Activated CD4-positive, alpha-beta memory T cell treated with anti-CD3 and anti-CD28 coated beads, Interleukin-2, amount 10 ng/mL, durations not matched to agents 7 days and 5 days (primary cell): ENCODE measurements at regions not wholly inside any gene's neighbourhood (a gene's known extent, or its start where the extent isn't known, plus 50 kb on each side); places are given as distances from the start of the nearest gene placed in this dataset.

Experiments used
- CTCF ChIA-PET: fragments of 350-600 bp; sonication (Branson Sonifier 250); formaldehyde crosslinking; loops from one replicate; lab custom pipeline; 2021; ENCODE audit warnings: antibody characterized with exemption, inconsistent platforms; lab: Charles Lee
- POLR2A ChIA-PET: fragments of 350-600 bp; sonication (Branson Sonifier 250); formaldehyde crosslinking; loops from one replicate; lab custom pipeline; 2021; ENCODE audit warnings: antibody characterized with exemption; lab: Charles Lee
- DNase-seq: peaks from one replicate; pipeline ENCODE4 v3.0.0-alpha.2; 2020
- H3K27ac Mint-ChIP-seq: one replicate; pipeline ENCODE4 v1.8.0; 2021; ENCODE audit warnings: mild to moderate bottlenecking, mixed read lengths
- H3K27me3 Mint-ChIP-seq: one replicate; pipeline ENCODE4 v1.8.0; 2021; ENCODE audit warnings: mixed read lengths
- H3K36me3 Mint-ChIP-seq: one replicate; pipeline ENCODE4 v1.8.0; 2021; ENCODE audit warnings: low read depth, mixed read lengths
- H3K4me1 Mint-ChIP-seq: one replicate; pipeline ENCODE4 v1.8.0; 2021; ENCODE audit warnings: mixed read lengths
- H3K4me3 Mint-ChIP-seq: one replicate; pipeline ENCODE4 v1.8.0; 2021; ENCODE audit warnings: mild to moderate bottlenecking, mixed read lengths
- H3K9me3 Mint-ChIP-seq: one replicate; pipeline ENCODE4 v1.8.0; 2021; ENCODE audit warnings: mixed read lengths

- H3K4me1 Mint-ChIP-seq = no peaks in the 10 kb centered on the region
- H3K4me3 Mint-ChIP-seq = no peak overlapping the region
- no peaks in the 10 kb centered on the region for H3K9me3 Mint-ChIP-seq
- CTCF ChIA-PET = no interaction called here
- no peaks in the 10 kb centered on the region for H3K27me3 Mint-ChIP-seq
- POLR2A ChIA-PET = no interaction called here
- no peaks in the 10 kb centered on the region for H3K36me3 Mint-ChIP-seq
- DNase-seq = no peak
- no peak overlapping the region for H3K27ac Mint-ChIP-seq
Observed at GRCh38 chr12:126384026-126384564, 1318.9 kb downstream of the AACS start.

DNA sequence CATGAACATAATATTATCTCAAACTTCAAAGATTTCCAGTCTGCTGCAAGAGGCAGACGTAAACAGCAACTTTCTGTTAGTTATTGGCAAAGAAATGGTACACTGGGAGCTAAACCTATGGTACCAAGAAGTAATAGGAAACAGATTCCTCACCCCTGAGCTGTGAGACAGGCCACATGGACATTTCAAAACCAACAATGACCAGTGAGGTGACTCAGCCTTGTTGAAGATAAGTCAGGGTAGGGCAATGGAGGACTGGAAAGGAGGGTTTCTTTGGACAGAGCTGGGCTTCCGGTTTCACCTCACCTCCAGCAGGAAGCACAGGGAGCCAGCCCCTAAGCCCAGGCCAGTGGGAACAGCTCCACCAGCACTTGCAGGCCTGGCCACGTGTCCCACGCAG is 1320.5 kb downstream of the AACS start:
- Mint-ChIP-seq H3K27ac (no peak overlapping the region), H3K9me3 (no peaks in the 10 kb centered on the region), H3K4me1 (no peaks in the 10 kb centered on the region), H3K36me3 (no peaks in the 10 kb centered on the region), H3K27me3 (no peaks in the 10 kb centered on the region), H3K4me3 (no peak overlapping the region)
- DNase-seq = no peak
- POLR2A ChIA-PET = no interaction called here
- CTCF ChIA-PET = no interaction called here

GRCh38 chr12:126389220-126389841 is 1324.1 kb downstream of the AACS start:
- no peak overlapping the region for H3K4me3 Mint-ChIP-seq
- no peak for DNase-seq
- ChIA-PET CTCF (no interaction called here), POLR2A (no interaction called here)
- H3K4me1 Mint-ChIP-seq = no peaks in the 10 kb centered on the region
- H3K27ac Mint-ChIP-seq = no peak overlapping the region
- H3K36me3 Mint-ChIP-seq = no peaks in the 10 kb centered on the region
- H3K27me3 Mint-ChIP-seq = no peaks in the 10 kb centered on the region
- H3K9me3 Mint-ChIP-seq = no peaks in the 10 kb centered on the region

GRCh38 chr12:126389961-126390360 is 1324.7 kb downstream of the AACS start:
- Mint-ChIP-seq H3K4me1 (no peaks in the 10 kb centered on the region), H3K9me3 (no peaks in the 10 kb centered on the region), H3K27me3 (no peaks in the 10 kb centered on the region), H3K27ac (no peak overlapping the region), H3K36me3 (no peaks in the 10 kb centered on the region), H3K4me3 (no peak overlapping the region)
- POLR2A ChIA-PET = no interaction called here
- no peak for DNase-seq
- CTCF ChIA-PET = no interaction called here

DNA sequence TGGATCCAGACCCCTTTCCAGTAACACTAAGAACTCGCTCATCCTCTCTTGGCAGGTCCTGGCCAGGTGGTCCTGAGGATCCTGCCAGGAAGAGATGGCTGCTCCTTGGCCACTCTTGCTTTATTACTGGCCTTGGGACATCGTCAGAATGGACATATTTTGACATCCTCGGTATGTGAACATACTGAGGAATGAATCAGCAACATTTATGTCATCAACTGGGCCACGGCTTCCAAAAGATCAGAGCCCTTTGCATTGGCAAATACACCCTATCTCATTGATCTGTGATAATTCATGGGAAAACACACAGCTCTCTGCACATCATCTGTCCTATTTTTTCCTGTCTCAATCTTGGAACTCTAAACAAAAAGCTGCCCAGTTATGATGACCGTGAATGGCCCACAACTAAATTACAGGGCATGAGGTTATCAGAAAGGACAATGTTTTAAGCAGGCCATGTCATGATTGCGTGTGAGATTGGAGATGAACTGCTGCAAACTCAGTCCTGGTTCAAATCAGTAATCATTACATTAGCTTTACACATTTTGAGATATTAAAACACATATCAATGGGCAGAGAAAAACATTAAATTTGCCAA is 1325.8 kb downstream of the AACS start:
- Mint-ChIP-seq H3K27me3 (no peaks in the 10 kb centered on the region), H3K36me3 (no peaks in the 10 kb centered on the region), H3K27ac (no peak overlapping the region), H3K9me3 (no peaks in the 10 kb centered on the region), H3K4me3 (no peak overlapping the region), H3K4me1 (no peaks in the 10 kb centered on the region)
- DNase-seq = no peak
- POLR2A ChIA-PET = no interaction called here
- CTCF ChIA-PET = no interaction called here

DNA sequence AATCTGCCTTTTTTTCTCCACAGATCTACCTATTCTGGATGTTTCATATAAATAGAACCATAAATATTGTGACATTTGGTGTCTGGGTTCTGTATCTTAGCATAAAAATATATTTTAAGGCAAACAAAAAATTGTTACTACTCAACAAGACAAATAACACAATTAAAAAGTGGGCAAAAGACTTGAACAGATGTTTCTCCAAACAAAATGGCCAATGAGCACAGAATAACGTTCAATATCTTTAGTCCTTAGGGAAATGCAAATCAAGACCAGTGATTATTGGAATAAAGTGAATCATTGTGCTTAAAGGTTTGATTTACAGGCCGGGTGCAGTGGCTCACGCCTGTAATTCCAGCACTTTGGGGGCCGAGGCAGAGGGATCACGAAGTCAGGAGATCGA is 1331.3 kb downstream of the AACS start:
- Mint-ChIP-seq H3K36me3 (no peaks in the 10 kb centered on the region), H3K27me3 (no peaks in the 10 kb centered on the region), H3K27ac (no peak overlapping the region), H3K4me3 (no peak overlapping the region), H3K4me1 (no peaks in the 10 kb centered on the region), H3K9me3 (no peaks in the 10 kb centered on the region)
- DNase-seq = no peak
- ChIA-PET CTCF (no interaction called here), POLR2A (no interaction called here)

DNA sequence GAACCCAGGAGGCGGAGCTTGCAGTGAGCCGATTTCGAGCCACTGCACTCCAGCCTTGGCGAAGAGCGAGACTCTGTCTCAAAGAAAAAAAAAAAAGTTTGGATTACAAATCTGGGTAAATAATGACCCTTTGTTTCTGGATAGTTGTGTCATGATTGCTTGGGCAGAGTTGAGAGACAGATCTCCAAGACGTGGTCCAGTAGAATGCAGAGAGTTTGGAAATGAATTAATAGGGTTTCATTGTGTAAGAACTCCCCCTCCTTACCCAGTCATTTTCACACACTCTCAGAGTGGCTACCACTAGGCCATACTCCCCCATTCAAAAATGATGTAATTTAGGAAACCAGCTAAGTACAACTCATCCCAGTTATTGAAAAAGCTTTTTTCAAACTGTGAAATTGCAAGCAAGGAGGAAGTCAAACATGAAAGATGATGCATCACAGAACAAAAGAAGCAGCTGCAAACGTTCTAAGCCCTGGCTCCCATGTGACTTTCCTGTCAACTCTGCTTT is 1331.9 kb downstream of the AACS start:
- DNase-seq = no peak
- Mint-ChIP-seq H3K9me3 (no peaks in the 10 kb centered on the region), H3K27ac (no peak overlapping the region), H3K4me1 (no peaks in the 10 kb centered on the region), H3K4me3 (no peak overlapping the region), H3K36me3 (no peaks in the 10 kb centered on the region), H3K27me3 (no peaks in the 10 kb centered on the region)
- ChIA-PET CTCF (no interaction called here), POLR2A (no interaction called here)

- DNase-seq = no peak
- Mint-ChIP-seq H3K27ac (no peak overlapping the region), H3K4me1 (no peaks in the 10 kb centered on the region), H3K9me3 (no peaks in the 10 kb centered on the region), H3K36me3 (no peaks in the 10 kb centered on the region), H3K4me3 (no peak overlapping the region), H3K27me3 (no peaks in the 10 kb centered on the region)
- ChIA-PET POLR2A (no interaction called here), CTCF (no interaction called here)
Observed at GRCh38 chr12:126397660-126398059, 1332.4 kb downstream of the AACS start.

DNA sequence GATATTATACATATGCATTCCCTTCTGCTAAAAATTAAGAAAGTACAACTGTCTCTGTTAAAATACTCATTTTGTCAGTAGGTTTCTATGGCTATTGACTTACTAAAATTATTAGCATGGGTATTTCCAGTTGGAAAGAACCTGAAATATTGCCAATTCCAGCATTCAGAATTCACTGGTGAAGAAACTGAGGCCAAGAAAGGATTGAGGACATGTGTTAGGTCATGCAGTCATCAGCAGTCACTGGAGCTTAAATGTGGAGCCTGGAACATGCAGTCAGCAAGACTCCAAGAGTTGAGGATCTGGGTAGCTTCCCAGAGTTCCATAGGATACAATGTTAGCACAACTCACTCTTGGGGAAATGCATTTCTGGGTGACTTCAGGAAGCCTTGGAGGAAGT is 1335.6 kb downstream of the AACS start:
- ChIA-PET POLR2A (no interaction called here), CTCF (no interaction called here)
- no peaks in the 10 kb centered on the region for H3K4me1 Mint-ChIP-seq
- DNase-seq = no peak
- no peaks in the 10 kb centered on the region for H3K9me3 Mint-ChIP-seq
- no peaks in the 10 kb centered on the region for H3K27me3 Mint-ChIP-seq
- H3K4me3 Mint-ChIP-seq = no peak overlapping the region
- H3K36me3 Mint-ChIP-seq = no peaks in the 10 kb centered on the region
- no peak overlapping the region for H3K27ac Mint-ChIP-seq

DNA sequence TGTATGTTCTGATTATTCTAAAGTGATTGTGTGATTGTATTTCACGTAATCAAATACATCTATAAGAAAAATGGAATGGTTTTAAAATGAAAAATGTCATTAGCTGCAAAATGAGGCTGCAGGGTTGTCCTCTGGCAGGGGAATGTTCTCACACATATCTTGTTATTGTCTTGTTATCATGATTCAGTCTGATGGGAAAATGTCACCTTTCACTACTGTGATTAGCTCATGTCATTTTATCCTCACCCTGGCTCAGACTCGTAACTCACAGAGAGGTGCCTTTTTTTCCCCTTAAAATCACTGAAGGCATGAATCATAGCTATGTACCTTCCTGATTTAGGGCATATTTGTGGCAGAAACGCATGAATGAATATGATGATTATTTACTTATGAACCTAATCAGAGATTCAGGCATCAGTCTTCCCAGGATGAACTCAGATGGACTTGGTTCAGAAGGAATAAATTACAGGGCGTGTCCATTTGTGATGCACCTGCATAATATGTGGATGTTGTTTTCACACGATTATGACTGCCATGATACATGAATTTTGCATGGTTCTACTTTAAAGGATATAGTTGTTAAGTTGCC is 1339.2 kb downstream of the AACS start:
- Mint-ChIP-seq H3K36me3 (no peaks in the 10 kb centered on the region), H3K4me1 (no peaks in the 10 kb centered on the region), H3K4me3 (no peak overlapping the region), H3K27me3 (no peaks in the 10 kb centered on the region), H3K9me3 (no peaks in the 10 kb centered on the region), H3K27ac (no peak overlapping the region)
- CTCF ChIA-PET = interaction anchor here (0.6 kb wide), 1 partner anchor 705 kb away, joined by 3 read pairs; no protein-coding TSS in a partner anchor
- POLR2A ChIA-PET = no interaction called here
- no peak for DNase-seq

DNA sequence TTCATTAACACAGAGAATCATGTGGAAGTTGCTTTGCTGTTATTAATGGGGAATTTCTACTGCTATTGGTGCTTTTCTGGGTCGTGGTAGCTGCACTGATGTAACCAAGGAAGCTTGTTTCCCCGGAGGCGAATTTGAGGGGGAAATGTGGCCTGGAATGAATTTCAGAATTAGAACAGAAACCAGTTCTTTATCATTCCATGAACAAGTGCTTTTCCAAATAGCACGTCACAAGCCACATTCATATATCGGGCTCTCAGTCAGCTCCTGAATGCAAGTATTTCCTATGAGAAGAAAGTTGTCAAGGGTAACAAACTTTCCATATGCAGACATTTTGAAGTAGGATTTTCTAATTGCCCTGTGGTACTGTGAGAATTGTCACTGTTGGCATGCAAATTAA is 1353.2 kb downstream of the AACS start:
- H3K27me3 Mint-ChIP-seq = no peaks in the 10 kb centered on the region
- no peaks in the 10 kb centered on the region for H3K9me3 Mint-ChIP-seq
- H3K36me3 Mint-ChIP-seq = no peaks in the 10 kb centered on the region
- POLR2A ChIA-PET = no interaction called here
- DNase-seq = no peak
- CTCF ChIA-PET = no interaction called here
- no peak overlapping the region for H3K4me3 Mint-ChIP-seq
- no peak overlapping the region for H3K27ac Mint-ChIP-seq
- H3K4me1 Mint-ChIP-seq = no peaks in the 10 kb centered on the region

GRCh38 chr12:126419131-126419530 is 1353.9 kb downstream of the AACS start:
- ChIA-PET CTCF (no interaction called here), POLR2A (no interaction called here)
- H3K36me3 Mint-ChIP-seq = no peaks in the 10 kb centered on the region
- no peaks in the 10 kb centered on the region for H3K27me3 Mint-ChIP-seq
- no peak overlapping the region for H3K4me3 Mint-ChIP-seq
- no peaks in the 10 kb centered on the region for H3K9me3 Mint-ChIP-seq
- H3K4me1 Mint-ChIP-seq = no peaks in the 10 kb centered on the region
- no peak for DNase-seq
- no peak overlapping the region for H3K27ac Mint-ChIP-seq

GRCh38 chr12:126424696-126425095 is 1359.5 kb downstream of the AACS start:
- Mint-ChIP-seq H3K4me1 (no peaks in the 10 kb centered on the region), H3K27me3 (no peaks in the 10 kb centered on the region), H3K27ac (no peak overlapping the region), H3K9me3 (peaks cover 5% of the 10 kb centered on the region), H3K4me3 (no peak overlapping the region), H3K36me3 (no peaks in the 10 kb centered on the region)
- DNase-seq = no peak
- ChIA-PET CTCF (no interaction called here), POLR2A (no interaction called here)

DNA sequence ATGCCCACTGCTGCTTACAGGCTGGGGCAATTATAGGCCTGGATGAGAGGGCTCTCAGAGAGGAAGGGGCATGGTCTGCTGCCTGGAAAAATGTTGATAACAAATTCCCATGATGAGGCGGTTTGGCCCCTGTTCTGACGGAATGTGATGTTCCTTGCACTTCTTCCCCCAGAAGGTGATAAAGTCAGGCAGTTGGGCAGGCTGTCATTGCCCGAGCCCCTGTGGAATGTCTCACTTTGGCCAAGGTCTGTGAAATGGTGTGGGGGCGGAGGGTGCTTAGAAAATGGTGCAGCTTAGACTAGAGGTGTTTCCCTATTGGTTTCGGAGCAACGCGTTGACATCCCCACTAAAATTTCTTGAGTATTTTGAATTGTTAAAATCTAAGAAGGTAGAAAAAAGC is 1360.0 kb downstream of the AACS start:
- ChIA-PET POLR2A (no interaction called here), CTCF (no interaction called here)
- H3K27ac Mint-ChIP-seq = no peak overlapping the region
- no peaks in the 10 kb centered on the region for H3K4me1 Mint-ChIP-seq
- H3K4me3 Mint-ChIP-seq = no peak overlapping the region
- H3K9me3 Mint-ChIP-seq = peaks cover 6% of the 10 kb centered on the region
- H3K36me3 Mint-ChIP-seq = no peaks in the 10 kb centered on the region
- DNase-seq = no peak
- no peaks in the 10 kb centered on the region for H3K27me3 Mint-ChIP-seq
